AML-193 (cell line): ENCODE measurements at regions not wholly inside any gene's neighbourhood (a gene's known extent, or its start where the extent isn't known, plus 50 kb on each side); places are given as distances from the start of the nearest gene placed in this dataset.
"Not testable (repeated sequence)": the region's sequence is repeated elsewhere in the genome, so short reads cannot be mapped to it uniquely, and the experiment has no call there.

Source experiments
- DNase-seq, 2 experiments: peaks; one replicate each; lab custom pipeline; 2025; lab: John Stamatoyannopoulos, UW

DNA sequence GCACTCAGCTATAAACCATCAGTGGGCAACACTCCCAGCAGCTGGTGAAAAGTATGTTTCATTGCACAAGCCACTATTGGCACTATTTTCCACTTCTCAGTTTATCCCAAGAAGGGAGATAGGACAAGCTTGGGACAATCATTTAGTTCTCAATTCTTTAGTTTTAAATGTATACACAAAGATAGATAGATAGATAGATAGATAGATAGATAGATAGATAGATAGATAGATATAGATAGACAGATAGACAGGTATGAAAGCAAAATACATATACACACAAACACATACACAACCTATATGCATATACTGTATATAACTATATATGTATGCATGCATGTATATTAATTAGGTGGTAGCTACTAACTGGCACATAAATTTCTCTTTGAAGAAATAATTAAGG is 411.6 kb upstream of the KCND2 start:
- DNase-seq = no peak

DNA sequence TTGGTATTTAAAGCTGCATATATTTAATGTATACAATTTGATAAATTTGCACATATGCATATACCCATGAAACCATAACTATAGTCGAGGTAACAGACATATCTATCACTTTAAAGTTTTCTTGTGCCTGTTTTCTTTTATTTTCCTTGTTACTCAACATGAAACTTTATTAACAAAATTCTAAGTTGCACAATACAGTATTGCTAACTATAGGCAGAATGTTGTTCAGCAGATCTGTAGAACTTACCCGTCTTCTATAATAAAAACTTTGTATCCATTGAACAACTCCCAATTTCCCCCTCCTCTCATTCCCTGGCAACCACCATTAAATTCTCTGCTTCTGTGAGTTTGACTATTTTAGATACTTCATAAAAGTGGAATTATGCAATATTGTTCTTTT is 404.6 kb upstream of the KCND2 start:
- DNase-seq = no peak

DNA sequence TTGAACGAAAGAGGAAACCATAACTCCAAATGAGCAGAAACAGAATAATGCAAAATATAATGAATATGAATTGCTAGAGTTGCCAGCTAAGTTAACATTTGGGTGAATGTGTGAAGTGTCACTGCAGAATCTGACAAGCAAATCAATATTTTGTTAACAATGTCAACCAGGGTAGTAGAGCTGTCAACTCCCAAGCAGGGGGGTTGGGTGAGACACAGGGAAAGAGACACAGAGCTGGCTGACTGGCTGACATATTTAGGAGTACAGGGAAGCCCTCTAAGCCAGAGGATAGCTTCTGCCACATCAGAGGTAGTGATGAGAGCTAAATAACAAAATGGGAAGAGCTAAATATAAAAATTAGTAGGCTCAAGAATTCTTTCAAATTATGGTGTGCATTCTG is 393.1 kb upstream of the KCND2 start:
- no peak for DNase-seq

DNA sequence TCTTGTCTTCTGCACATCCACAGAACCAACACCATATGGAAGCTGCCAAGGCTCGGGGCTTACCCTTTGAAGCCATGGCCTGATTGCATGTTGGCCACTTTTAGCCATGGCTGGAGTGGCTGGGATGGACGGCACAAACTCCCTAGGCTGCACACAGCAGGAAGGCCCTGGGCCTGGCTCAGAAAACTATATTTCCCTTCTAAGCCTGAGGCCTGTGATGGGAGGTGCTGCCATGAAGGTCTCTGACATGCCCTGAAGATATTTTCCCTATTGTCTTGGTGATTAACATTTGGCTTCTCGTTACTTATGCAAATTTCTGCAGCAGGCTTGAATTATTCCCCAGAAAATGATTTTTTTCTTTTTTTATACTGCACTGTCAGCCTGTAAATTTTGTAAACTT is 387.0 kb upstream of the KCND2 start:
- no peak for DNase-seq

DNA sequence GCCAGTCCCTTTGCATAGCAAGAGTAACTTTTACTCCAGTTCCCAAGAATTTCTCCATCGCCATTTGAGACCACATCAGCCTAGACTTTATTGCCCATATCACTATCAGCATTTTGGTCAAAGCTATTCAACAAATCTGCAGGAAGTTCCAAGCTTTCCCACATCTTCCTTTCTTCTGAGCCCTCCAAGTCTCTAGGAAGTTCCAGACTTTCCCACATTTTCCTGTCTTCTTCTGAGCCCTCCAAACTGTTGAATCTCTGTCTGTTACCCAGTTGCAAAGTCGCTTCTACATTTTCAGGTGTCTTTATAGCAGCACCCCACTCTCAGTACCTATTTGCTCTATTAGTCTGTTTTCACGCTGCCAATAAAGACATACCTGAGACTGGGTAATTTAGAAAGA is 386.4 kb upstream of the KCND2 start:
- not testable (repeated sequence) for DNase-seq

DNA sequence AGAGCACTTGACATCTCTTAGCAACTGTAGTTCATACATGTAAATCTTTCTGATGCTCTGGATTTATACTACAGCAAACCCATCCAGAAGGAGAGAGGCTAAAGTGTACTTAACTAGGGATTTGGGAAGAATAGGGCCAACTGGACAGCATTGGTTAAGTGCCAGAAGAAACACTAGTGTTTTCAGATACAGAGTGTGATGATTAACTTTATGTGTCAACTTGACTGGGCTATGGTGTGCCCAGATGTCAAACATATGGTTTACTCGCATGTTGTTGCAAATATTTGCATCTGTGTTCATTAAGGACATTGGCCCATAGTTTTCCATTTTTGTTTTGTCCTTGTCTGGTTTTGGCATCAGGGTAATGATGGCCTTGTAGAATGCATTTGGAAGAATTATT is 384.7 kb upstream of the KCND2 start:
- no peak for DNase-seq

DNA sequence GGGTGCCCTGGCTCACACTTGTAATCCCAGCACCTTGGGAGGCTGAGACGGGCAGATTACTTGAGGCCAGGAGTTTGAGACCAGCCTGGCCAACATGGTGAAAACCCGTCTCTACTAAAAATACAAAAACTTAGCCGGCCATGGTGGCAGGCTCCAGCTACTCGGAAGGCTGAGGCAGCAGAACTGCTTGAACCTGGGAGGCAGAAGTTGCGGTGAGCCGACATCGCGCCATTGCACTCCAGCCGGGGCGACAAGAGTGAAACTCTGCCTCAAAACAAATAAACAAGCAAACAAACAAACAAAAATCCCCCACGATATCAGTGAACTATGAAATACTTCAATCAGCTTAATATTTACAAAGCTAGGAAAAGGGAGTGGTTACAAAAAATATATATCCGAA is 382.3 kb upstream of the KCND2 start:
- DNase-seq = no peak

DNA sequence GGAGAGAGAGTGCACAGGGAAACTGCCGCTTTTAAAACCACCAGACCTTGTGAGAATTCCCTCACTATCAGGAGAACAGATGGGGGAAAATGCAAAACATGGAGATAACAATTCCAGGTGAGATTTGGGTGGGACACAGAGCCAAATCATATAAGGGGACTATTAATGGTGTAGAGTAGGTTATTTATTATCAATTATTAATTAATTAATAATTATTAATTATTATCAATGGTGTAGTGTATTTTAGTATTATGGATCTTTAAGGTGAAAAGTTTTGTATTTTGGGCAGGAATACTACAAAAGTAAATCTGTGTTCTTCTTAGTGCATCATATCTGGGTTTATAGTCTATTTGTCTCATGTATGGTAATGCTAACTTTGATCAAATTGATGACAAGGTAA is 377.7 kb upstream of the KCND2 start:
- DNase-seq = no peak

DNA sequence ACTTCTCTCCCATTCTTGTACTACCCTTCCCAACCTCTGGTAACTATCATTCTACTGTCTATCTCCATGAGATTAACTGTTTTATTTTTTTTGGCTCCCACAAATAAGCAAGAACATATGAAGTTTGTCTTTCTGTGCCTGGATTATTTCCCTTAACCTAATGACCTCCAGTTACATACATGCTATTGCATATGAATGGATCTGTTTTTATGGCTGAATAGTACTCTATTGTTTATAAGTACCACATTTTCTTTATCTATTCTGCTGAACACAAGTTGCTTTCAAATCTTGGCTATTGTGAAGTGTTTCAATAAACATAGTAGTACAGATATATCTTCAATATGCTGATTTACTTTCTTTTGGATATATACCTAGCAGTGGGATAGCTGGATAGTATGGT is 376.6 kb upstream of the KCND2 start:
- no peak for DNase-seq

DNA sequence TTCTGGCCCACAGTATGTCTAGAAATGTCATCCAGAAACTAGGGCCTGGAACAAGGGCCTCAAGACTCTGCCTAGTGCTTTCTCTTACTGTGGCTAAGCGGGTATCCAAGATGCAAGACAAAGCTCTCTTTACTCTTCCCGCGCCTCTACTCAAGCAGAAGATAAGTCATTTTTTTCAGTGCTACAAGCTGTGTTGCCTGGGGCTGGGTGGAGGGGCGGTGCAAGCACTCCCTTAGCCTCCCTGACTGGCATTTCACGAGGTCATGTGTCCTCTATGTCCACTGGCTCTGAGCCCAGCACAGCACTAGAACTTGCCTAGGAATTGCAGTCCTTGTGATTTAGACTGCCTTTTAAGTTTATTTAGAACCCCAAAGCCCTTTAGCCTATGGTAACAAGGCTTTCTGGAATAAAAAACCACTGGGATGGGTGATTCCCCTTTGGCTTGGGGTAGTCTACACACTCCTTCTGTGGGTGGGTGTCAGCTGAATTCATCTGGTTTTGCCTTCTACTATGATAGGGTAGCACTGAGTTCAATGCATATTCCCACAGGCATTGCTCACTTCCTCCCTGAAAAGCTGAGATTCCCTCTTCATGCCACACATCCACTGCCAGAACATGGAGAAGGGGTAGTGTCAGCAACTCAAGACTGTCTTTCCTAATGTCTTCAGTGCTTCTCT is 371.8 kb upstream of the KCND2 start:
- DNase-seq = no peak

DNA sequence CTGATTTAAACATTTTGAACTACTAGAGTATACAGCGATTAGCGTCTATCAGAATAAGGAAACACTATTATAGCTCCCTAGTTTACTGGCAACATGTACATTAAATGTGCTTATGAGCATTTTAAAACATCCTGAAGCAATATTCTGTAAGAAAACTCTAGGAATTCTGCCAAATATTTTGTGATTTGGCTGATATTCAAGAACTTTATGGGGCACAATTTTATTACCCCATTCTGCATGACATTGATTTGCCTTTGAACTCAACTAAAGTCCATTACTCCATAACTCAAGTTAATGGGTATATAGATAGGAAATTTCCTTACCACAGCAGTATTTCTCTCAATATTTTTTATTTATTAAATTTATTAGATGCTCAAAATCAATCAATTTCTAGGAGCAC is 369.9 kb upstream of the KCND2 start:
- DNase-seq = no peak

DNA sequence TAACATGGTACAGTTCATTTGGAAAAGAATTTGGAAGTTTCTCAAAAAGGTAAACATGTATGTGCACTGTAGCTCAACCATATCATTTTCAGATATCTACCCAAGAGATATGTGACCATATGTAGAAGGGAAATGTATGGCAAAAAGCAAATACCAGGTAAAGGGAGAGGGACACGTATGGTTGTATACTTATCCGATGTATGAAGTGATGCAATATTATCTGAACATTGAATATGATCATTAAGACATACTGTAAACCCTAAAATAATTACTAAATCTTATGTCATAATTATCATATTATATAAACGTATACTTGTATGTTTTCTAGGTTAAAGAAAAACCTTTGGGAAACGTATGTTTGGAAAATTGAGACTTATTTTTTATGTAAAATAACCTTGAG is 367.5 kb upstream of the KCND2 start:
- DNase-seq = no peak

DNA sequence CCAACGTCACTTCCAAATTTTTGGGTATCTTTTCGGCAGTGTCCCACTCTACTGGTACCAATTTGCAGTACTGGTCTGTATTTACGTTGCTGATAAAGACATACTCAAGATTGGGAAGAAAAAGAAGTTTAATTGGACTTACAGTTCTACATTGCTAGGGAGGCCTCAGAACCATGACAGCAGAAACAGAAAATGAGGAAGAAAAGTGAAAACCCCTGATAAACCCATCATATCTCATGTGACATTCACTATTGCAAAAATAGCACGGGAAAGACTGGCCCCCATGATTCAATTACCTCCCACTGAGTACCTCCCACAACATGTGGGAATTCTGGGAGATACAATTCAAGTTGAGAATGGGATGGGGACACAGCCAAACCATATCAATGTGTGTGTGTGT is 364.0 kb upstream of the KCND2 start:
- DNase-seq = no peak

DNA sequence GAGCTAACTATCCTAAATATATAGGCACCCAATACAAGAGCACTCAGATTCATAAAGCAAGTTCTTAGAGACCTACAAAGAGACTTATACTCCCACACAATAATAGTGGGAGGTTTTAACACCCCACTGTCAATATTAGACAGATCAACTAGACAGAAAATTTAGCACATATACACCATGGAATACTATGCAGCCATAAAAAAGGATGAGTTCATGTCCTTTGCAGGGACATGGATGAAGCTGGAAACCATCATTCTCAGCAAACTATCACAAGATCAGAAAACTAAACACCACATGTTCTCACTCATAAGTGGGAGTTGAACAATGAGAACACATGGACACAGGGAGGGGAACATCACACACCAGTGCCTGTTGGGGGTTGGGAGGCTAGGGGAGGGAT is 358.9 kb upstream of the KCND2 start:
- not testable (repeated sequence) for DNase-seq

DNA sequence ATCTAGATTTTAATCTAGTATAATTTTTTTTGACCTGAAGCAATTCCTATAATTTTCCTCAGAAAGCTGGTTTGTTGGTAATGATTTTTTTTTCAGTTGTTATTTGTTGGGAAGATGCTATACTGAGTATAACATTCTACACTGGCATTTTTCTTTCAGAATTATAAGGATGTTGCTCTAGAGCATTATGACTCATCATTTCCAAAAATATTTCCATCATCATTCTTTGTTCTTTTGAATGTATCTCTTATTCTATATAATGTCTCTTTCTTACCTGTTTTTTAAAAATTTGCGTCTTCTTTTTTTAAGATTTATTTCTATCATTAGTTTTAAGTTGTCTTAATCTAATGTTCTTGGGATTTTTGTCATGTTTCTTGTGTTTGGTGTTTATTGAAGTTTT is 356.5 kb upstream of the KCND2 start:
- DNase-seq = no peak

DNA sequence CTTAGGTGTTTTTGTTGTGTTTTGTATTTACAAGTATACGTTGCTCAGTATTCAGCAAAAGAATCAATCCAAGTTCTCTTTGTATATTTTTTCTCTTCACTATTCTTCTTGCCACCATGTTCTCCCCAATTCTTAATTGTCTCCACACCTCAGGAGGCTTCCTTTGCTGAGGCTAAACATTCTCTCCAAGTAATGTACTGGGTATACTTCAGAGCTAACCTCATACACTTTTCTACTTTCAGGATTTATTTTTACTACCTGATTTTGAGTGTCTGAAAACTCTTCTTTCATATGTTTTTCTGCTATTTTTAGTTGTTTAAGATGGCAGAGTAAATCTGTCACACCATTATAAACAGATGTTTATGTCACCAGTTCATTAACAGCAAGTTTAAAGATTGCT is 354.8 kb upstream of the KCND2 start:
- no peak for DNase-seq

DNA sequence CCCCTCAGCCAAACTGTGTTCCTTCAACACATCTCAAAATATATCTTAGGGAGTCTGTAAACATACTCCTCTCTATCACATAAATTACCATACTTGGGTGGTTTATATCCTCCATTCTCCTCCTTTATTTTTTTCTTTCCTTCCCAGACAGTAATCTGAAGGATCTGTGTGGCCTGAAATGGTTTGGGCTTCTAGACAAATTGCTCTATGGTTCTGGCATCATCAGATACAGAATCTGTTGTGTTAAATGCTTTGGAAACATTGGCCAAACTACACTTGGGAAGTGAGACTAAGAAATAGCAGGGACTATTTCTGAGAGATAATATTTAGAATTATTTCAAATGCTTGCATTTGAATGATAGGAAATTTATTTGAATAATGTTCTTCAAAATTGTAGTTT is 353.0 kb upstream of the KCND2 start:
- no peak for DNase-seq

DNA sequence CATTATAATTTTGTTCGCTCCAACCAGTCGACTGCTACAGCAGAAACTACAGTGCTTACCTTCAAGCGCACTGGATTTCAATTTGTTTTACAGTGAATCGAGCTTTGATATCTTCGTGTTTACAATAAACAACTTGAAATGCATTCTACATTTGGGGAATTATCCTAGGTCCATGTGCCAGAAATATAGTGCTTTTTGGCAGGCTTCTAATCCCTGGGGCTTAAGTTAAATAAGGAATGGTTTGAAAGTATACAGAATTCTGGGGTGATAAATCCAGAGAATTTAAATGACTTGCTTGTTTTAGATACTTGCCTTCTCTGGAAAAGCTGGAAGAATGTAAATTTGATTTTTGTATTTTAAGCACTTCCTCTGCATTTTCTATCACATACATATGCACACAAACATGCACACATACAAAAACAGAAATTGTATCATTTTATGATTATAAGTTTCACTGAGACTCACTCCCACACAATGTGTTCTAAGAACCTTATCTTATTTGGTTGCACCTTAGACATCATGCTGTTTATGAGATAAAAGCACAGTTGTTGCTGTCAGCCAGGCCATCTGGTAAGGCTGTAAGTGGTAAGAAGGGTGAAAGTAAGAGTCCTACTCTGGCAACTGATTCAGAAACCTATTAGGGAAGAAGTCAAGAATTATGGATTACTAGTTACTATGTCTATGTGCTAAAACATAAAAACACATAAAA is 347.2 kb upstream of the KCND2 start:
- no peak for DNase-seq

DNA sequence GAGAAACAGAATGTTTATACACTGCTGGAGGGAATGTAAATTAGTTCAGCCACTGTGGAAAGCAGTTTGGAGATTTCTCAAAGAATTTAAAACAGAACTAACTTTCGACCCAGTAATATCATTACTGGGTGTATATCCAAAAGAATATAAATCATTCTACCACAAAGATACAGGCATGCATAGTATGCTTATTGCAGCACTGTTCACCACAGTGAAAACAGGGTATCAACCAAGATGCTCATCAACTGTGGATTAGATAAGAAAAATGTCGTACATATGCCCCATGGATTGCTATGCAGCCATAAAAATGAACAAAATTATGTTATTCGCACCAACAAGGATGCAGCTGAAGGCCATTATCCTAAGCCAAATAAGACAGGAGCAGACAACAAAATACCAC is 343.1 kb upstream of the KCND2 start:
- no peak for DNase-seq

DNA sequence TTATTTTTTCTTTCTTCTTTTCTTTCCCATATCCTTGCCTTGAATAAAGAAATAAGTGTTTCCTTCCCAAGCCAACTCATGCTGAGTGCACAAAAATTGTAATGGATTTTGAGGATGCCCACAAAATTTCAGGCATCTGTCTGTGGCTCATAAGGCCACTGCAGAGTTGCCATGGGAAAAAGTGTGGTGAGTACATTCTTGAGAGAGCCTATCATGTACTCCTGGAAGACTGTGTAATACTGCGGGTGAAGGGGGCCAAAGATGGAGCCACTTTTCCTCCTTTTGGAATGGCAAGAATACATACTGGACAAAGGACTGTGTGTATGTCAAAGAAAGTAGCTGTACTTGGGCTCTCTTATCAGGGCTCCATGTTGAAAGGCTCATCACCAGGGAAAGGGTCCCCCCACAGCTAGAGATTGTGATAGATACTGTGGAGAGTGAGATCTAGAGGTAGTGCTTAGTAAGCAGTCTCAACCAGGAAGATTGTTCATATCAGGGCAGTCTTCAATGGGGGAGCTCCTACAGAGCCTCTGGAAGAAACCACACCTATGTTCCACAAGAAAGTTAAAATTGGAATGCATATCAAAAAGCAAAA is 341.6 kb upstream of the KCND2 start:
- no peak for DNase-seq

DNA sequence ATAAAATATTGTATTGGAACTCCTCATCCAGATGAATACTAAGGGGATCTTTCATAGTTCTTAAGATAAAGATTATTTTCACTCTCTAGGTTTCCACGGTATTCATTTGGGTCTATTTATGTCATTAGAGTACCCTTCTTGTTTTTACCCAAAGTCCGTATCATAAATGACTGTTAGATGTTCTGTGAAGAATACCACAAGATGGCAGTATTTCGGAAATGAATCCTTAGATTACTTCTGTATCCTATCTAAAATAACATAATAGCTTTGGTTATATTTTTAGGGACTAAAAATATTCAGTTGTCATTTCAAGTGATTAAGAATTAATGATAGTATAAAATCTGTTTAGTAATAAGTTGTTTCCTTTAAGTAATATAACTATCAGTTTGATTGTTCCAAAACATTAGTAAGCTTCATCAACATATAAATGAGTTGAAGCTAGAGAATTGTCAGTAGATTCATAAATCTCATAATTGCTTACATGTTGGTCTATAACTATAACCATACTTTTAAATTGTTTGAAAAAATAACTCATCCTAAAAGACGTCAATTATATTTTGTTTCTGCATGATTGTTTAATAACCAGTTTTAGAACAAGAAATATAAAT is 337.5 kb upstream of the KCND2 start:
- DNase-seq = peak; percentile 20 to 21

DNA sequence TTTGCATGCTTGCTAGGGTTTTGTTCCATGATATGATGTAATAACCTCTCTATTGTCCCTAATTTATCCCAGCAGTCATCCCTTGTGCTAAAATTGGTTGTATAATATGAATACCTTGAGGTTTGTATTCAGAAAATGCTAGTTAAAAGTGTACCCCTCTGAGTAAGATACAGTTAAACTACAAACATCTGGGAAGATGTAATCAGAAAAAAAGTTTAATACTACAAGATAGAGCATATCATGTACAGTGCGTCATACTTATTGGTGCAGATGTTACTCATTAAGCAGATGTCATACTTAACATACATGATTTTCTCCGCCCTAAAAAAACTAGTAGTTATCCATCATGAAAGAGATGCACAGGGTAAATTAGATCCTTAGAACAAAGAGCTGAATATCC is 336.1 kb upstream of the KCND2 start:
- DNase-seq = no peak

DNA sequence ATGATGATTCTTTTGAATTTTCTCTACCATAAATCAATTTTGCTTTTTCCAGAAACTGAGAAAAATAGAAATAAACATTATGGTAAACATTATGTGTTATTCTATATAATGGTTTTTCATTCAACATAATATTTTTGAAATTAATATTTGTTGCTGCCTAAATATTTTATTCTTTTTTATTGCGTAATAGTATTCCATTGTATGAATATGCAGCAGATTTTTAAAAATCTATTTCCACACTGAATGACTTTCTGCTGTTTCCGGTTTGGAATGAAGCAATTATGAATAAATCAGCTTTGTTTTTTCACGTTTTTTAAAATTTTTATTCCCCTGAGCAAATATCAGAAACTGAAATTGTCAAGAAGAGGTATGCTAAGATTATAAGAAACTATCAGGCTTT is 335.2 kb upstream of the KCND2 start:
- no peak for DNase-seq
